PC-3 (cell line): ENCODE measurements at regions not wholly inside any gene's neighbourhood (a gene's known extent, or its start where the extent isn't known, plus 50 kb on each side); places are given as distances from the start of the nearest gene placed in this dataset.

Experiments used
- ATAC-seq: fragments of 200-7000 bp; cut with Tn5 transposase; 2 replicates; pipeline ENCODE4 v1.9.1; 2020; ENCODE audit warnings: mild to moderate bottlenecking, moderate library complexity
- BruUV-seq: library from RNA; stranded (reverse); fragments of 400-500 nt; replicated peaks from 2 replicates; lab custom pipeline; 2021; lab: Mats Ljungman, UMichigan
- CTCF ChIA-PET: fragments of 300-600 bp; sonication (Branson Sonifier 250); formaldehyde crosslinking; loops from one replicate; lab custom pipeline; 2022; ENCODE audit warnings: antibody characterized with exemption; lab: Charles Lee
- POLR2A ChIA-PET: fragments of 300-600 bp; sonication (Branson Sonifier 250); formaldehyde crosslinking; loops from one replicate; lab custom pipeline; 2022; ENCODE audit warnings: antibody characterized with exemption; ENCODE audit not compliant: unreplicated experiment; lab: Charles Lee
- DNase-seq: peaks from one replicate; pipeline ENCODE4 v3.0.0-alpha.2; 2015
- H2AFZ ChIP-seq: fragments of 300-600 bp; sonication (generic); 2 replicates; pipeline ENCODE4 v1.6.0; 2016; ENCODE audit warnings: antibody characterized with exemption, low read length
- H3F3A ChIP-seq: fragments of 300-600 bp; sonication (generic); one replicate; pipeline ENCODE4 v1.6.0; 2017; ENCODE audit warnings: antibody characterized with exemption, low read length, control low read depth, mild to moderate bottlenecking; ENCODE audit not compliant: unreplicated experiment
- H3K27ac ChIP-seq: fragments of 300-600 bp; sonication (generic); 2 replicates; pipeline ENCODE4 v1.5.1; 2016; ENCODE audit warnings: mild to moderate bottlenecking, low read length
- H3K27me3 ChIP-seq: fragments of 300-600 bp; sonication (generic); 2 replicates; pipeline ENCODE4 v1.6.1; 2016; ENCODE audit warnings: low read length, mixed read lengths
- H3K36me3 ChIP-seq: fragments of 300-600 bp; sonication (generic); 2 replicates; pipeline ENCODE4 v1.6.1; 2016; ENCODE audit warnings: low read depth, mixed run types, low read length, mixed read lengths
- H3K4me1 ChIP-seq: fragments of 300-600 bp; sonication (generic); 2 replicates; pipeline ENCODE4 v1.5.1; 2016; ENCODE audit warnings: low read length; ENCODE audit not compliant: insufficient read depth
- H3K4me2 ChIP-seq: fragments of 300-600 bp; sonication (generic); 2 replicates; pipeline ENCODE4 v1.6.0; 2016; ENCODE audit warnings: low read length
- H3K4me3 ChIP-seq: fragments of 300-600 bp; sonication (generic); 2 replicates; pipeline ENCODE4 v1.5.1; 2016; ENCODE audit warnings: mild to moderate bottlenecking, low read length, mixed read lengths
- H3K79me2 ChIP-seq: fragments of 300-600 bp; sonication (generic); 2 replicates; pipeline ENCODE4 v1.6.1; 2017; ENCODE audit warnings: low read length, mixed read lengths
- H3K9ac ChIP-seq: fragments of 300-600 bp; sonication (generic); 2 replicates; pipeline ENCODE4 v1.6.0; 2016; ENCODE audit warnings: mild to moderate bottlenecking, low read length
- H3K9me2 ChIP-seq: fragments of 300-600 bp; sonication (generic); replicated peaks from 2 replicates; pipeline ENCODE4 v1.6.1; 2016; ENCODE audit warnings: mixed run types, low read length, mixed read lengths
- H3K9me3 ChIP-seq: fragments of 300-600 bp; sonication (generic); 2 replicates; pipeline ENCODE4 v1.6.1; 2016; ENCODE audit warnings: low read length, mixed read lengths
- H4K20me1 ChIP-seq: fragments of 300-600 bp; sonication (generic); 2 replicates; pipeline ENCODE4 v1.6.1; 2016; ENCODE audit warnings: low read length, mixed read lengths
- EZH2 ChIP-seq: fragments of 300-600 bp; sonication (generic); IDR thresholded peaks from one replicate; pipeline ENCODE4 v1.6.1; 2017; ENCODE audit warnings: antibody characterized with exemption, mild to moderate bottlenecking, low read length; ENCODE audit not compliant: unreplicated experiment
- EZH2phosphoT487 ChIP-seq: fragments of 300-600 bp; sonication (generic); IDR thresholded peaks from 2 replicates; pipeline ENCODE4 v1.6.1; 2018; ENCODE audit warnings: mild to moderate bottlenecking, antibody characterized with exemption, low read length, borderline replicate concordance
- intact Hi-C: fragments of 100-400 bp; cut with micrococcal nuclease; formaldehyde crosslinking; loops from 2 replicates; pipeline ENCODE4 v1.9.0; 2023
- TF ChIP-seq, protein P1 (sequence below): fragments of 300-600 bp; sonication (generic); conservative IDR thresholded peaks from 2 replicates; pipeline ENCODE4 v1.5.1; 2017; ENCODE audit warnings: antibody characterized with exemption, low read depth, mild to moderate bottlenecking, low read length

- POLR2A ChIA-PET = interaction anchor here (0.6 kb wide), 1 partner anchor 13 kb away, joined by 3 read pairs; no protein-coding TSS in a partner anchor
Observed at GRCh38 chr5:93343570-93343969, 237.4 kb downstream of the NR2F1-AS1 start.

DNA sequence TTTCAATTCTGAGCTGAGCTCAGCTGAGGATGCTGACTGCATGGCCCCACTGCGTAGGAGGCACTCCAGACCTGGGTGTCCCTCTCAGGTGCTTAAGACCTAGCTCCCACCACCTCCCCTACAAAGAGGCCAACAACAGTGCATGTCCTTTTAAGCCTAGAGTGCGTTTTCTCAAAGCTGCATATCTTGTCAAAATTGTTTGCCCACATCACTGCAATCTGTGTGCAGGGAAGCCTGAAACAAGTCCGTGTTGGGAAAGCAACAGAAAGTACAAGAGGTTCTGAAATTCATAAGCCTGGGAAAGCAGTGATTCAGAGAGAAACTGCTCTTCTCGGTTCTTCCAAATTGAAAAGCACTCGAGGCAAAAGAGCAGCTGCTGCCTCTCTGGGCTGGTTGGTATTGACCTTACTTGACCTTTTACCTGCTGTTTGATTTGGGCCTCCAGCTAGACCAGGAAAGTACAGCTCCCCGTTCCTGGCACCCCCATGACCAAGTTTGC is 238.4 kb downstream of the NR2F1-AS1 start:
- ATAC-seq (no peak), DNase-seq (no peak)
- POLR2A ChIA-PET = no interaction called here
- no peak overlapping the region for H3K9ac ChIP-seq
- TF ChIP-seq EZH2phosphoT487 = no peak
- TF ChIP-seq, protein P1, sequence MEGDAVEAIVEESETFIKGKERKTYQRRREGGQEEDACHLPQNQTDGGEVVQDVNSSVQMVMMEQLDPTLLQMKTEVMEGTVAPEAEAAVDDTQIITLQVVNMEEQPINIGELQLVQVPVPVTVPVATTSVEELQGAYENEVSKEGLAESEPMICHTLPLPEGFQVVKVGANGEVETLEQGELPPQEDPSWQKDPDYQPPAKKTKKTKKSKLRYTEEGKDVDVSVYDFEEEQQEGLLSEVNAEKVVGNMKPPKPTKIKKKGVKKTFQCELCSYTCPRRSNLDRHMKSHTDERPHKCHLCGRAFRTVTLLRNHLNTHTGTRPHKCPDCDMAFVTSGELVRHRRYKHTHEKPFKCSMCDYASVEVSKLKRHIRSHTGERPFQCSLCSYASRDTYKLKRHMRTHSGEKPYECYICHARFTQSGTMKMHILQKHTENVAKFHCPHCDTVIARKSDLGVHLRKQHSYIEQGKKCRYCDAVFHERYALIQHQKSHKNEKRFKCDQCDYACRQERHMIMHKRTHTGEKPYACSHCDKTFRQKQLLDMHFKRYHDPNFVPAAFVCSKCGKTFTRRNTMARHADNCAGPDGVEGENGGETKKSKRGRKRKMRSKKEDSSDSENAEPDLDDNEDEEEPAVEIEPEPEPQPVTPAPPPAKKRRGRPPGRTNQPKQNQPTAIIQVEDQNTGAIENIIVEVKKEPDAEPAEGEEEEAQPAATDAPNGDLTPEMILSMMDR = no peak
- TF ChIP-seq EZH2 = no peak
- intact Hi-C loops = no loop called here
- no peak overlapping the region for H3K27ac ChIP-seq
- no peaks in the 10 kb centered on the region for H3K27me3 ChIP-seq
- no peaks in the 10 kb centered on the region for H3K4me1 ChIP-seq
- H3K9me3 ChIP-seq = no peaks in the 10 kb centered on the region
- no peaks in the 10 kb centered on the region for H3F3A ChIP-seq
- H3K79me2 ChIP-seq = no peaks in the 10 kb centered on the region
- H2AFZ ChIP-seq = no peak overlapping the region
- BruUV-seq = no TSS peak
- CTCF ChIA-PET = interaction anchor here (0.7 kb wide), 1 partner anchor 457 kb away, joined by 3 read pairs; no protein-coding TSS in a partner anchor
- H3K9me2 ChIP-seq = no peaks in the 10 kb centered on the region
- H3K4me2 ChIP-seq = no peak overlapping the region
- H4K20me1 ChIP-seq = no peaks in the 10 kb centered on the region
- no peaks in the 10 kb centered on the region for H3K36me3 ChIP-seq
- no peak overlapping the region for H3K4me3 ChIP-seq

More at GRCh38 chr5:93343570-93343969, 237.4 kb downstream of the NR2F1-AS1 start:
- Histone ChIP-seq H3K9me3 (no peaks in the 10 kb centered on the region), H3K9me2 (no peaks in the 10 kb centered on the region), H3F3A (no peaks in the 10 kb centered on the region), H2AFZ (no peak overlapping the region), H3K9ac (no peak overlapping the region), H3K4me3 (no peak overlapping the region), H4K20me1 (no peaks in the 10 kb centered on the region), H3K4me2 (no peak overlapping the region), H3K79me2 (no peaks in the 10 kb centered on the region), H3K27ac (no peak overlapping the region), H3K4me1 (no peaks in the 10 kb centered on the region), H3K36me3 (no peaks in the 10 kb centered on the region), H3K27me3 (no peaks in the 10 kb centered on the region)
- intact Hi-C loops = no loop called here
- CTCF ChIA-PET = interaction anchor here (0.6 kb wide), 1 partner anchor 94 kb away, joined by 4 read pairs; no protein-coding TSS in a partner anchor
- BruUV-seq = no TSS peak
- TF ChIP-seq, protein P1 = no peak
- TF ChIP-seq EZH2 (no peak), EZH2phosphoT487 (no peak)
- no peak for ATAC-seq
- no peak for DNase-seq

- H3K27ac ChIP-seq = no peak overlapping the region
- no peaks in the 10 kb centered on the region for H3K9me2 ChIP-seq
- no TSS peak for BruUV-seq
- CTCF ChIA-PET = no interaction called here
- ATAC-seq = no peak
- no peaks in the 10 kb centered on the region for H3F3A ChIP-seq
- intact Hi-C loops = no loop called here
- no peak overlapping the region for H3K4me2 ChIP-seq
- no peaks in the 10 kb centered on the region for H3K79me2 ChIP-seq
- H3K36me3 ChIP-seq = no peaks in the 10 kb centered on the region
- peaks cover 13% of the 10 kb centered on the region for H3K4me1 ChIP-seq
- H2AFZ ChIP-seq = no peak overlapping the region
- no peak overlapping the region for H3K9ac ChIP-seq
- DNase-seq = no peak
- H4K20me1 ChIP-seq = no peaks in the 10 kb centered on the region
- H3K27me3 ChIP-seq = no peaks in the 10 kb centered on the region
- no peak for TF ChIP-seq EZH2
- TF ChIP-seq, protein P1 = no peak
- TF ChIP-seq EZH2phosphoT487 = no peak
- POLR2A ChIA-PET = no interaction called here
- H3K4me3 ChIP-seq = no peak overlapping the region
- no peaks in the 10 kb centered on the region for H3K9me3 ChIP-seq
Observed at GRCh38 chr5:93340881-93341280, 240.1 kb downstream of the NR2F1-AS1 start.
